ENCODE measurements at regions not wholly inside any gene's neighbourhood (a gene's known extent, or its start where the extent isn't known, plus 50 kb on each side); places are given as distances from the start of the nearest gene placed in this dataset.

GRCh38 chr5:56676091-56676768, 139.1 kb upstream of the MAP3K1 start:
- Histone ChIP-seq H4K20me1 (no peaks in the 10 kb centered on the region), H3K27ac (peak overlapping the region in 1 of 11 experiments; percentile 13; a peak in 2 of 22 replicates), H3K4me2 (peak overlapping the region in 4 of 11 experiments; percentile 8 to 80 (median 38); a peak in 4 of 22 replicates), H3K4me3 (no peak overlapping the region), H3K4me1 (peaks cover 29 to 86% (median 35%) of the 10 kb centered on the region in 10 experiments), H3K27me3 (no peaks in the 10 kb centered on the region), H3K36me3 (peaks cover 0 to 3% (median 0%) of the 10 kb centered on the region in 11 experiments; a peak in 1 of 22 replicates), H3K9me3 (replicated peaks in 1 of 11) (peaks cover 0 to 41% (median 9%) of the 10 kb centered on the region in 11 experiments; a peak in 12 of 22 replicates), H3K9ac (no peak overlapping the region)
- no peak for TF ChIP-seq Cebpa-rat (IDR thresholded peaks at IDR 0.05)

- Histone ChIP-seq H3K36me3 (peaks cover 0 to 3% (median 0%) of the 10 kb centered on the region in 11 experiments; a peak in 1 of 22 replicates), H3K4me3 (no peak overlapping the region), H4K20me1 (no peaks in the 10 kb centered on the region), H3K27ac (peak overlapping the region in 9 of 11 experiments; percentile 89 to 98 (median 94); a peak in 17 of 22 replicates), H3K4me2 (peak overlapping the region in 10 of 11 experiments; percentile 11 to 91 (median 72); a peak in 15 of 22 replicates), H3K9me3 (replicated peaks in 1 of 11) (peaks cover 0 to 29% (median 8%) of the 10 kb centered on the region in 11 experiments; a peak in 9 of 22 replicates), H3K4me1 (peaks cover 42 to 85% (median 50%) of the 10 kb centered on the region in 10 experiments), H3K27me3 (no peaks in the 10 kb centered on the region), H3K9ac (no peak overlapping the region)
- no peak for TF ChIP-seq Cebpa-rat (IDR thresholded peaks at IDR 0.05)
Observed at GRCh38 chr5:56674441-56674840, 140.9 kb upstream of the MAP3K1 start.

- Histone ChIP-seq H3K27me3 (no peaks in the 10 kb centered on the region), H3K27ac (peak overlapping the region; percentile 89 to 98 (median 93)), H3K4me2 (peak overlapping the region; percentile 52 to 91 (median 72)), H3K36me3 (peaks cover 0 to 3% (median 0%) of the 10 kb centered on the region in 11 experiments; a peak in 1 of 22 replicates), H3K4me1 (peaks cover 55 to 98% (median 62%) of the 10 kb centered on the region in 10 experiments), H3K9ac (peak overlapping the region; percentile 23 to 82 (median 63); a peak in 17 of 22 replicates), H3K4me3 (no peak overlapping the region), H4K20me1 (no peaks in the 10 kb centered on the region), H3K9me3 (replicated peaks in 1 of 11) (peaks cover 0 to 28% (median 8%) of the 10 kb centered on the region in 11 experiments; a peak in 8 of 22 replicates)
- TF ChIP-seq Cebpa-rat (IDR thresholded peaks at IDR 0.05), result no peak
Observed at GRCh38 chr5:56673171-56673570, 142.2 kb upstream of the MAP3K1 start.

GRCh38 chr5:56671571-56671970, 143.8 kb upstream of the MAP3K1 start:
- Histone ChIP-seq H3K4me3 (no peak overlapping the region), H4K20me1 (no peaks in the 10 kb centered on the region), H3K36me3 (peaks cover 0 to 4% (median 0%) of the 10 kb centered on the region in 11 experiments; a peak in 2 of 22 replicates), H3K9me3 (replicated peaks in 1 of 11) (peaks cover 2 to 29% (median 13%) of the 10 kb centered on the region in 11 experiments; a peak in 19 of 22 replicates), H3K9ac (peak overlapping the region; percentile 73 to 82 (median 80); a peak in 18 of 22 replicates), H3K27me3 (no peaks in the 10 kb centered on the region), H3K4me1 (peaks cover 65 to 98% (median 73%) of the 10 kb centered on the region in 10 experiments), H3K4me2 (peak overlapping the region; percentile 65 to 91 (median 76)), H3K27ac (peak overlapping the region; percentile 89 to 98 (median 93))
- no peak; a peak in 1 of 22 replicates for TF ChIP-seq Cebpa-rat (IDR thresholded peaks at IDR 0.05)

GRCh38 chr5:56670916-56671315, 144.4 kb upstream of the MAP3K1 start:
- Histone ChIP-seq H3K9me3 (replicated peaks in 1 of 11) (peaks cover 8 to 30% (median 20%) of the 10 kb centered on the region in 11 experiments; a peak in 20 of 22 replicates), H3K27ac (peak overlapping the region; percentile 89 to 98 (median 93)), H4K20me1 (no peaks in the 10 kb centered on the region), H3K27me3 (no peaks in the 10 kb centered on the region), H3K36me3 (peaks cover 0 to 8% (median 0%) of the 10 kb centered on the region in 11 experiments; a peak in 1 of 22 replicates), H3K4me1 (peaks cover 67 to 98% (median 78%) of the 10 kb centered on the region in 10 experiments), H3K9ac (peak overlapping the region; percentile 73 to 82 (median 80)), H3K4me2 (peak overlapping the region; percentile 65 to 91 (median 76)), H3K4me3 (no peak overlapping the region)
- TF ChIP-seq Cebpa-rat (IDR thresholded peaks at IDR 0.05), result no peak

GRCh38 chr5:56669534-56670483, 145.5 kb upstream of the MAP3K1 start:
- H3K36me3 ChIP-seq, result peaks cover 0 to 9% (median 0%) of the 10 kb centered on the region in 11 experiments; a peak in 1 of 22 replicates
- no peaks in the 10 kb centered on the region for H3K27me3 ChIP-seq
- H3K9me3 ChIP-seq (replicated peaks in 1 of 11), result peaks cover 17 to 32% (median 29%) of the 10 kb centered on the region in 11 experiments
- TF ChIP-seq Cebpa-rat (IDR thresholded peaks at IDR 0.05), result peak; percentile 59 to 95 (median 88); a peak in 20 of 22 replicates
- H3K4me1 ChIP-seq, result peaks cover 67 to 95% (median 78%) of the 10 kb centered on the region in 10 experiments
- H3K27ac ChIP-seq, result peak overlapping the region; percentile 89 to 98 (median 93)
- H3K9ac ChIP-seq, result peak overlapping the region; percentile 73 to 82 (median 80)
- H3K4me2 ChIP-seq, result peak overlapping the region; percentile 76 to 95 (median 89)
- H3K4me3 ChIP-seq, result peak overlapping the region; percentile 2 to 36 (median 20); a peak in 11 of 20 replicates
- H4K20me1 ChIP-seq, result no peaks in the 10 kb centered on the region

GRCh38 chr5:56668996-56669395, 146.4 kb upstream of the MAP3K1 start:
- Histone ChIP-seq H3K9ac (peak overlapping the region; percentile 73 to 82 (median 78)), H3K4me1 (peaks cover 67 to 95% (median 72%) of the 10 kb centered on the region in 10 experiments), H4K20me1 (no peaks in the 10 kb centered on the region), H3K4me2 (peak overlapping the region; percentile 76 to 95 (median 89)), H3K36me3 (peaks cover 0 to 9% (median 0%) of the 10 kb centered on the region in 11 experiments; a peak in 1 of 22 replicates), H3K9me3 (replicated peaks in 1 of 11) (peaks cover 23 to 33% (median 31%) of the 10 kb centered on the region in 11 experiments), H3K4me3 (peak overlapping the region in 7 of 10 experiments; percentile 2 to 25 (median 17); a peak in 6 of 20 replicates), H3K27me3 (no peaks in the 10 kb centered on the region), H3K27ac (peak overlapping the region; percentile 89 to 98 (median 93))
- no peak for TF ChIP-seq Cebpa-rat (IDR thresholded peaks at IDR 0.05)

- H3K4me2 ChIP-seq, result peak overlapping the region; percentile 76 to 95 (median 89); a peak in 16 of 22 replicates
- peaks cover 54 to 89% (median 59%) of the 10 kb centered on the region in 10 experiments for H3K4me1 ChIP-seq
- H3K36me3 ChIP-seq, result peaks cover 0 to 9% (median 0%) of the 10 kb centered on the region in 11 experiments; a peak in 1 of 22 replicates
- no peaks in the 10 kb centered on the region for H4K20me1 ChIP-seq
- H3K9ac ChIP-seq, result peak overlapping the region in 1 of 11 experiments; percentile 75; a peak in 3 of 22 replicates
- H3K9me3 ChIP-seq (replicated peaks in 1 of 11), result peaks cover 23 to 44% (median 35%) of the 10 kb centered on the region in 11 experiments
- H3K4me3 ChIP-seq, result no peak overlapping the region
- peak overlapping the region; percentile 89 to 98 (median 93); a peak in 20 of 22 replicates for H3K27ac ChIP-seq
- TF ChIP-seq Cebpa-rat (IDR thresholded peaks at IDR 0.05), result no peak
- no peaks in the 10 kb centered on the region for H3K27me3 ChIP-seq
Observed at GRCh38 chr5:56667692-56668091, 147.7 kb upstream of the MAP3K1 start.
